HEK293T (cell line): ENCODE measurements at regions not wholly inside any gene's neighbourhood (a gene's known extent, or its start where the extent isn't known, plus 50 kb on each side); places are given as distances from the start of the nearest gene placed in this dataset.

ENCODE experiments used
- ARNT ChIP-seq: fragments of 450-650 bp; IDR thresholded peaks from 2 replicates; pipeline ENCODE4 v1.6.1; 2017; ENCODE audit warnings: mild to moderate bottlenecking
- BHLHE40 ChIP-seq: fragments of 450-650 bp; IDR thresholded peaks from 2 replicates; pipeline ENCODE4 v1.6.1; 2016; ENCODE audit warnings: mild to moderate bottlenecking, moderate library complexity, borderline replicate concordance
- CTBP1 ChIP-seq: fragments of 450-650 bp; IDR thresholded peaks from 2 replicates; pipeline ENCODE4 v1.6.1; 2016; ENCODE audit warnings: borderline replicate concordance
- ELF4 ChIP-seq: fragments of 450-650 bp; IDR thresholded peaks from 2 replicates; pipeline ENCODE4 v1.6.1; 2017; ENCODE audit warnings: antibody characterized with exemption
- FOXA1 ChIP-seq: fragments of 450-650 bp; IDR thresholded peaks from 2 replicates; pipeline ENCODE4 v1.6.1; 2016; ENCODE audit warnings: mild to moderate bottlenecking
- FOXK2 ChIP-seq: fragments of 450-650 bp; IDR thresholded peaks from 2 replicates; pipeline ENCODE4 v1.6.1; 2016; ENCODE audit warnings: mild to moderate bottlenecking
- FOXM1 ChIP-seq: fragments of 450-650 bp; IDR thresholded peaks from 2 replicates; pipeline ENCODE4 v1.6.1; 2017; ENCODE audit warnings: mild to moderate bottlenecking, borderline replicate concordance
- HDGF ChIP-seq: fragments of 450-650 bp; IDR thresholded peaks from 2 replicates; pipeline ENCODE4 v1.6.1; 2017; ENCODE audit warnings: antibody characterized with exemption, borderline replicate concordance
- L3MBTL2 ChIP-seq: fragments of 450-650 bp; conservative IDR thresholded peaks from 2 replicates; pipeline ENCODE4 v1.6.1; 2016; ENCODE audit warnings: mild to moderate bottlenecking
- NFRKB ChIP-seq: fragments of 450-650 bp; IDR thresholded peaks from 2 replicates; pipeline ENCODE4 v1.6.1; 2016; ENCODE audit warnings: mild to moderate bottlenecking, moderate library complexity
- SP1 ChIP-seq: fragments of 450-650 bp; IDR thresholded peaks from 2 replicates; pipeline ENCODE4 v1.6.1; 2017
- SUZ12 ChIP-seq: fragments of 450-650 bp; IDR thresholded peaks from 2 replicates; pipeline ENCODE4 v1.6.1; 2016; ENCODE audit warnings: mild to moderate bottlenecking
- TF ChIP-seq, protein P1 (sequence below): fragments of 450-650 bp; IDR thresholded peaks from 2 replicates; pipeline ENCODE4 v1.6.1; 2016

- TF ChIP-seq CTBP1 = no peak
- TF ChIP-seq ARNT = no peak
- TF ChIP-seq FOXM1 = no peak
- no peak for TF ChIP-seq NFRKB
- TF ChIP-seq ELF4 = no peak
- TF ChIP-seq BHLHE40 = no peak
- TF ChIP-seq, protein P1, sequence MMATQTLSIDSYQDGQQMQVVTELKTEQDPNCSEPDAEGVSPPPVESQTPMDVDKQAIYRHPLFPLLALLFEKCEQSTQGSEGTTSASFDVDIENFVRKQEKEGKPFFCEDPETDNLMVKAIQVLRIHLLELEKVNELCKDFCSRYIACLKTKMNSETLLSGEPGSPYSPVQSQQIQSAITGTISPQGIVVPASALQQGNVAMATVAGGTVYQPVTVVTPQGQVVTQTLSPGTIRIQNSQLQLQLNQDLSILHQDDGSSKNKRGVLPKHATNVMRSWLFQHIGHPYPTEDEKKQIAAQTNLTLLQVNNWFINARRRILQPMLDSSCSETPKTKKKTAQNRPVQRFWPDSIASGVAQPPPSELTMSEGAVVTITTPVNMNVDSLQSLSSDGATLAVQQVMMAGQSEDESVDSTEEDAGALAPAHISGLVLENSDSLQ = no peak
- TF ChIP-seq L3MBTL2 = no peak
- TF ChIP-seq SUZ12 = no peak
- no peak for TF ChIP-seq FOXK2
- no peak for TF ChIP-seq SP1
- TF ChIP-seq FOXA1 = no peak
- TF ChIP-seq HDGF = no peak
These were observed 142.0 kb upstream of the SLCO3A1 start for GRCh38 chr15:91711384-91712033.
